Caco-2 (cell line): ENCODE measurements at regions not wholly inside any gene's neighbourhood (a gene's known extent, or its start where the extent isn't known, plus 50 kb on each side); places are given as distances from the start of the nearest gene placed in this dataset.

ENCODE experiments used
- BruUV-seq: library from RNA; stranded (reverse); fragments of 400-500 nt; replicated peaks from 2 replicates; lab custom pipeline; 2021; lab: Mats Ljungman, UMichigan
- CTCF ChIA-PET: fragments of 300-600 bp; sonication (Branson Sonifier 250); formaldehyde crosslinking; loops from one replicate; lab custom pipeline; 2022; ENCODE audit warnings: antibody characterized with exemption; lab: Charles Lee
- POLR2A ChIA-PET: fragments of 300-600 bp; sonication (Branson Sonifier 250); formaldehyde crosslinking; loops from one replicate; lab custom pipeline; 2022; ENCODE audit warnings: antibody characterized with exemption; lab: Charles Lee
- DNase-seq, 2 experiments: peaks; one replicate each; pipeline versions ENCODE4 v3.0.0 to v3.0.0-alpha.2; 2020 to 2022
- H3K27me3 ChIP-seq: replicated peaks from 2 replicates; pipeline ENCODE4 v1.6.0; 2011; ENCODE audit warnings: low read length; ENCODE audit not compliant: control insufficient read depth, insufficient read depth
- H3K36me3 ChIP-seq: 2 replicates; pipeline ENCODE4 v1.5.1; 2011; ENCODE audit warnings: low read length; ENCODE audit not compliant: control insufficient read depth, insufficient read depth
- H3K4me1 ChIP-seq: fragments of 250-450 bp; sonication (Bioruptor Pico); 2 replicates; pipeline ENCODE4 v1.5.1; 2020; ENCODE audit warnings: mild to moderate bottlenecking
- H3K4me3 ChIP-seq: 2 replicates; pipeline ENCODE4 v1.5.1; 2011; ENCODE audit warnings: low read depth, mild to moderate bottlenecking, control low read depth, low read length
- H3K9me3 ChIP-seq: fragments of 250-450 bp; sonication (Bioruptor Pico); 2 replicates; pipeline ENCODE4 v1.5.1; 2020; ENCODE audit warnings: mild to moderate bottlenecking, moderate library complexity
- H3K27ac Mint-ChIP-seq: one replicate; pipeline ENCODE4 v1.8.0; 2022; ENCODE audit warnings: mixed read lengths; ENCODE audit not compliant: unreplicated experiment
- H3K27me3 Mint-ChIP-seq: one replicate; pipeline ENCODE4 v1.8.0; 2022; ENCODE audit warnings: mixed read lengths; ENCODE audit not compliant: insufficient read depth, unreplicated experiment
- H3K36me3 Mint-ChIP-seq: one replicate; pipeline ENCODE4 v1.8.0; 2022; ENCODE audit warnings: mild to moderate bottlenecking, mixed read lengths; ENCODE audit not compliant: insufficient read depth, unreplicated experiment
- H3K4me1 Mint-ChIP-seq: one replicate; pipeline ENCODE4 v1.8.0; 2022; ENCODE audit warnings: low read depth, mixed read lengths; ENCODE audit not compliant: unreplicated experiment
- H3K4me3 Mint-ChIP-seq: one replicate; pipeline ENCODE4 v1.8.0; 2022; ENCODE audit warnings: mild to moderate bottlenecking, moderate library complexity, mixed read lengths; ENCODE audit not compliant: unreplicated experiment
- H3K9me3 Mint-ChIP-seq: one replicate; pipeline ENCODE4 v1.8.0; 2022; ENCODE audit warnings: mixed read lengths; ENCODE audit not compliant: unreplicated experiment
- CTCF ChIP-seq, 2 experiments: fragments of 200-600 bp in 1 of 2; IDR thresholded peaks; 1 replicate in 1 of 2; 2 replicates in 1 of 2; pipeline versions ENCODE4 v1.5.1 to v1.8.0; 2011 to 2022; ENCODE audit warnings: antibody characterized with exemption in 1 of 2, control low read depth in 1 of 2, inconsistent platforms in 1 of 2, low read depth in 1 of 2, low read length in 1 of 2, mild to moderate bottlenecking in 1 of 2, moderate library complexity in 1 of 2; ENCODE audit not compliant: insufficient read depth in 1 of 2, severe bottlenecking in 1 of 2, unreplicated experiment in 1 of 2
- intact Hi-C: fragments of 100-400 bp; cut with micrococcal nuclease; formaldehyde crosslinking; loops from one replicate; pipeline ENCODE4 v1.10.0; 2022; ENCODE audit not compliant: unreplicated experiment

DNA sequence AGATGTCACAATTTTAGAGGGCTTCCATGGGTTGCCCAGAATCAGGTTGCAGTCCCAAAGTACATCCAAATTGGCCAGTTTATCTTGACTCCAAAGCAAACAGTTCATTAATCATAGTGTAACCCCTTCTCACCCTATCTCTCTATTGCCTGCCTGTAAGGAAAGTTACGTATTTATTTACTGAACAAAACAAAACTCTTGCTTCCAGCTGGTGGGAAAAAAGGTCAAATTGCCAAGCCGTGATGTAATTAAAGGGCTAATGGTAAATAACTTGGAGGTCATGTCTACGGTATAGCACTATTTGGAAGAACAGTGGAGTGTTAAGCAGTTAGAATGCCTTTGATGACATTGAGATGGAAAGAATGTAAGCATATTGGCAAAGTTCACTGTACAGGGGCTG, 214.0 kb downstream of the DLEU7 start:
- H3K4me1 Mint-ChIP-seq, result no peaks in the 10 kb centered on the region
- no TSS peak for BruUV-seq
- H3K36me3 Mint-ChIP-seq, result no peaks in the 10 kb centered on the region
- Histone ChIP-seq H3K36me3 (no peaks in the 10 kb centered on the region), H3K4me3 (no peak overlapping the region), H3K27me3 (no peaks in the 10 kb centered on the region), H3K9me3 (no peaks in the 10 kb centered on the region), H3K4me1 (no peaks in the 10 kb centered on the region)
- H3K27me3 Mint-ChIP-seq, result no peaks in the 10 kb centered on the region
- no peak for TF ChIP-seq CTCF (IDR thresholded peaks at IDR 0.05; ENCODE audit: insufficient read depth in 1 of 2, low read depth in 1 of 2, low read length in 1 of 2, severe bottlenecking in 1 of 2, unreplicated experiment in 1 of 2)
- intact Hi-C loops, result no loop called here
- DNase-seq, result no peak
- H3K9me3 Mint-ChIP-seq, result no peaks in the 10 kb centered on the region
- H3K4me3 Mint-ChIP-seq, result no peak overlapping the region
- POLR2A ChIA-PET, result no interaction called here
- CTCF ChIA-PET, result no interaction called here
- H3K27ac Mint-ChIP-seq, result no peak overlapping the region

GRCh38 chr13:50629966-50630365, 213.5 kb downstream of the DLEU7 start:
- Mint-ChIP-seq H3K27me3 (no peaks in the 10 kb centered on the region), H3K4me3 (no peak overlapping the region), H3K4me1 (peaks cover 2% of the 10 kb centered on the region), H3K36me3 (no peaks in the 10 kb centered on the region), H3K9me3 (no peaks in the 10 kb centered on the region), H3K27ac (no peak overlapping the region)
- no TSS peak for BruUV-seq
- Histone ChIP-seq H3K27me3 (no peaks in the 10 kb centered on the region), H3K4me3 (no peak overlapping the region), H3K4me1 (no peaks in the 10 kb centered on the region), H3K9me3 (no peaks in the 10 kb centered on the region), H3K36me3 (no peaks in the 10 kb centered on the region)
- TF ChIP-seq CTCF (IDR thresholded peaks at IDR 0.05; ENCODE audit: insufficient read depth in 1 of 2, low read depth in 1 of 2, low read length in 1 of 2, severe bottlenecking in 1 of 2, unreplicated experiment in 1 of 2), result no peak
- ChIA-PET POLR2A (no interaction called here), CTCF (no interaction called here)
- no peak for DNase-seq
- intact Hi-C loops, result no loop called here

GRCh38 chr13:50631041-50631440, 212.5 kb downstream of the DLEU7 start:
- ChIA-PET POLR2A (no interaction called here), CTCF (no interaction called here)
- no peaks in the 10 kb centered on the region for H3K36me3 Mint-ChIP-seq
- peaks cover 10% of the 10 kb centered on the region for H3K4me1 Mint-ChIP-seq
- no peaks in the 10 kb centered on the region for H3K36me3 ChIP-seq
- no peaks in the 10 kb centered on the region for H3K9me3 ChIP-seq
- no peaks in the 10 kb centered on the region for H3K9me3 Mint-ChIP-seq
- no peaks in the 10 kb centered on the region for H3K27me3 Mint-ChIP-seq
- no peak overlapping the region for H3K4me3 ChIP-seq
- no peak for TF ChIP-seq CTCF (IDR thresholded peaks at IDR 0.05; ENCODE audit: insufficient read depth in 1 of 2, low read depth in 1 of 2, low read length in 1 of 2, severe bottlenecking in 1 of 2, unreplicated experiment in 1 of 2)
- intact Hi-C loops, result no loop called here
- H3K4me1 ChIP-seq, result no peaks in the 10 kb centered on the region
- no peak for DNase-seq
- no peak overlapping the region for H3K27ac Mint-ChIP-seq
- H3K27me3 ChIP-seq, result no peaks in the 10 kb centered on the region
- H3K4me3 Mint-ChIP-seq, result no peak overlapping the region
- BruUV-seq, result no TSS peak
